Sigmoid colon (tissue), 6 donors: ENCODE measurements at regions not wholly inside any gene's neighbourhood (a gene's known extent, or its start where the extent isn't known, plus 50 kb on each side); places are given as distances from the start of the nearest gene placed in this dataset.
"Not testable (repeated sequence)": the region's sequence is repeated elsewhere in the genome, so short reads cannot be mapped to it uniquely, and the experiment has no call there.

ENCODE experiments used
- DNase-seq: peaks from one replicate; pipeline ENCODE4 v3.0.0-alpha.2; 2019
- H3K27ac ChIP-seq, 4 donors: fragments of 200-600 bp; sonication (generic); one replicate each; pipeline ENCODE4 v1.5.1; 2016 to 2019; ENCODE audit warnings: mild to moderate bottlenecking in 1 of 4
- H3K27me3 ChIP-seq, 3 donors: fragments of 200-600 bp; sonication (generic); one replicate each; pipeline ENCODE4 v1.5.1; 2019; ENCODE audit warnings: mild to moderate bottlenecking in 1 of 3
- H3K36me3 ChIP-seq, 4 donors: fragments of 200-600 bp; sonication (generic); one replicate each; pipeline ENCODE4 v1.5.1; 2016 to 2019
- H3K4me1 ChIP-seq, 4 donors: fragments of 200-600 bp; sonication (generic); one replicate each; pipeline ENCODE4 v1.5.1; 2017 to 2019
- H3K4me3 ChIP-seq, 4 donors: fragments of 200-600 bp; sonication (generic); one replicate each; pipeline ENCODE4 v1.5.1; 2017 to 2019; ENCODE audit warnings: mild to moderate bottlenecking in 2 of 4, moderate library complexity in 1 of 4
- H3K9me3 ChIP-seq, 4 donors: fragments of 200-600 bp in 3 of 4; sonication (generic) in 3 of 4; one replicate each; pipeline versions ENCODE4 v1.5.1 to v1.6.1; 2013 to 2019
- CTCF ChIP-seq, 4 experiments: fragments of 450-650 bp in 3 of 4; fragments of 200-600 bp in 1 of 4; IDR thresholded peaks; one replicate each; pipeline ENCODE4 v1.5.1; 2016 to 2019; ENCODE audit warnings: antibody characterized with exemption in 4 of 4, mild to moderate bottlenecking in 3 of 4, moderate library complexity in 2 of 4
- EP300 ChIP-seq, 4 donors: sonication (generic); formaldehyde crosslinking; IDR thresholded peaks; one replicate each; pipeline ENCODE4 v1.6.1; 2017; ENCODE audit warnings: antibody characterized with exemption in 4 of 4
- POLR2A ChIP-seq, 2 donors: fragments of 450-650 bp; IDR thresholded peaks; one replicate each; pipeline ENCODE4 v1.6.1; 2016; ENCODE audit warnings: antibody characterized with exemption in 2 of 2, mild to moderate bottlenecking in 2 of 2, moderate library complexity in 2 of 2
- POLR2AphosphoS5 ChIP-seq, 4 donors: sonication (generic); formaldehyde crosslinking; IDR thresholded peaks; one replicate each; pipeline ENCODE4 v1.6.1; 2017; ENCODE audit warnings: antibody characterized with exemption in 4 of 4
- WGBS, 2 donors: extraction: QIAGEN DNeasy Blood & Tissue Kit; methylation state at CpG; one replicate each; pipeline ENCODE4 v1.1.7; 2013; 5-methylcytosine and 5-hydroxymethylcytosine counted together
- intact Hi-C: fragments of 100-400 bp; cut with DNase I; formaldehyde crosslinking; loops from one replicate; pipeline ENCODE4 v1.15.1; 2023
- donor health status: healthy with polysubstance abuse.
- donor health status: healthy.

DNA sequence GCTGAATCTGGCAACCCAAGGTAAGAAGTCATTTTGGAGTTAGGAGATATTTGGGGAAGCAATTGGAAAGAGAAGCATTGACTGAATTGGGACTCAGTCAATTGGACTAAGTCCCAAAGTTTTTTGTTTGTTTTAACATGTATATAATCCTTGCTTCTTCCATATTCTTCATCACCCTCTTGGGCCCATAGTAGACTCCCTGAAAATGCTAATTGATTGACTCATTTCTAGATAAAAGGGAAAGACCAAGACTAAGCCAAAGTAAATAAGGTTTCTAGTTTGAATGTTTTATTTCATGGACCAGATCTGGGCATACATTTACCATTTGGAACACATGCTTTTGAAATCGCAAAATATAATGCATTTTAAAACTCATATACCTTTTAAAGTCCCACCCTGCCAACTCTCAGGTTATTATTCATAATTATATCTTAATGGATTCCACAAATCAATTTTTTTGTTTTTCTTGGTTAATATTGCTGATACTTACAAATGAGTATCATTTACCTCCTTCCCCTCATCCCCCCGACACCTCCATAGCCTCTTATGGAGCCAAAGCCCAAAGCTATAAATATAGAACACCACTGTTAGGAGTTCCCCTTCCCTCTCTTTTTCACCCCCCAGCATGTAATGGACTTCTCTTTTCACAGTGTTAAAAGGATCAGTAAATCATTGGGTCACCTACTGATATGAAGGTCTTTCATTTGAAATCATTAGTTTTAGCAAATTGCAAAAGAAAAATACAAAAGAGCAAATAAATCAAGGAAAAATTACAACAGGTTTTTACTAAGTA lies 674.0 kb upstream of the SOX9 start:
- no peaks in the 10 kb centered on the region for H3K9me3 ChIP-seq
- DNase-seq: no peak
- H3K36me3 ChIP-seq: no peaks in the 10 kb centered on the region
- no peak overlapping the region for H3K27ac ChIP-seq
- 79 to 91% methylated on average over 2 of the region's 2 CpGs for WGBS, 2 donors
- H3K4me1 ChIP-seq: no peaks in the 10 kb centered on the region
- no peak for TF ChIP-seq CTCF (IDR thresholded peaks at IDR 0.05)
- TF ChIP-seq POLR2AphosphoS5 (IDR thresholded peaks at IDR 0.05): no peak
- TF ChIP-seq EP300 (IDR thresholded peaks at IDR 0.05): no peak
- no peak for TF ChIP-seq POLR2A (IDR thresholded peaks at IDR 0.05)
- H3K27me3 ChIP-seq: no peaks in the 10 kb centered on the region
- intact Hi-C loops: no loop called here
- no peak overlapping the region for H3K4me3 ChIP-seq

- no peak for DNase-seq
- no peaks in the 10 kb centered on the region for H3K27me3 ChIP-seq
- WGBS, 2 donors: 76 to 86% methylated on average over 3 of the region's 3 CpGs
Measured at GRCh38 chr17:71447644-71448043, 673.2 kb upstream of the SOX9 start.

DNA sequence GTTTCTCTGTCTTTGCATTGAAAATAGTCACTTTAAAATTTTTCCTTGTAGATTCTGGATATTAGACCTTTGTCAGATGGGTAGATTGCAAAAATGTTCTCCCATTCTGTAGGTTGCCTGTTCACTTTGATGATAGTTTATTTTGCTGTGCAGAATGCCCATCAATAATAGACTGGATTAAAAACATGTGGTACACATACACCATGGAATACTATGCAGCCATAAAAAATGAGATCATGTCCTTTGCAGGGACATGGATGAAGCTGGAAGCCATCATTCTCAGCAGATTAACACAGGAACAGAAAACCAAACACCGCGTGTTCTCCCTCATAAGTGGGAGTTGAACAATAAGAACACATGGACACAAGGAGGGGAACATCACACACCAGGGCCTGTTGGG lies 670.2 kb upstream of the SOX9 start:
- DNase-seq, H3K27me3 ChIP-seq, H3K9me3 ChIP-seq, H3K4me3 ChIP-seq, intact Hi-C loops, H3K36me3 ChIP-seq, H3K4me1 ChIP-seq, H3K27ac ChIP-seq: not testable (repeated sequence)
- 73 to 77% methylated on average over 2 of the region's 2 CpGs for WGBS, 2 donors

More at GRCh38 chr17:71447644-71448043, 673.2 kb upstream of the SOX9 start:
- TF ChIP-seq POLR2AphosphoS5 (IDR thresholded peaks at IDR 0.05) (no peak), POLR2A (IDR thresholded peaks at IDR 0.05) (no peak), EP300 (IDR thresholded peaks at IDR 0.05) (no peak), CTCF (IDR thresholded peaks at IDR 0.05) (no peak)
- Histone ChIP-seq H3K27ac (no peak overlapping the region), H3K9me3 (no peaks in the 10 kb centered on the region), H3K4me1 (no peaks in the 10 kb centered on the region), H3K36me3 (no peaks in the 10 kb centered on the region), H3K4me3 (no peak overlapping the region)
- intact Hi-C loops: no loop called here

- no peak for DNase-seq
- H3K4me3 ChIP-seq: no peak overlapping the region
- intact Hi-C loops: no loop called here
- H3K27ac ChIP-seq: no peak overlapping the region
- no peaks in the 10 kb centered on the region for H3K4me1 ChIP-seq
- 83 to 90% methylated on average over 4 of the region's 4 CpGs for WGBS, 2 donors
- no peaks in the 10 kb centered on the region for H3K27me3 ChIP-seq
- no peaks in the 10 kb centered on the region for H3K36me3 ChIP-seq
- no peaks in the 10 kb centered on the region for H3K9me3 ChIP-seq
- TF ChIP-seq CTCF (IDR thresholded peaks at IDR 0.05) (no peak), POLR2A (IDR thresholded peaks at IDR 0.05) (no peak), POLR2AphosphoS5 (IDR thresholded peaks at IDR 0.05) (no peak), EP300 (IDR thresholded peaks at IDR 0.05) (no peak)
Measured at GRCh38 chr17:71453876-71454422, 666.9 kb upstream of the SOX9 start.

- H3K4me1 ChIP-seq: no peaks in the 10 kb centered on the region
- intact Hi-C loops: no loop called here
- 77 to 81% methylated on average over 2 of the region's 2 CpGs for whole genome bisulfite sequencing, 2 donors
- no peaks in the 10 kb centered on the region for H3K27me3 ChIP-seq
- no peaks in the 10 kb centered on the region for H3K36me3 ChIP-seq
- H3K4me3 ChIP-seq: no peak overlapping the region
- no peaks in the 10 kb centered on the region for H3K9me3 ChIP-seq
- DNase-seq: no peak
- TF ChIP-seq POLR2AphosphoS5 (IDR thresholded peaks at IDR 0.05) (no peak), POLR2A (IDR thresholded peaks at IDR 0.05) (no peak), CTCF (IDR thresholded peaks at IDR 0.05) (no peak), EP300 (IDR thresholded peaks at IDR 0.05) (no peak)
- no peak overlapping the region for H3K27ac ChIP-seq
Measured at GRCh38 chr17:71455219-71455618, 665.6 kb upstream of the SOX9 start.
